Mesodermal cell (in vitro differentiated cells): ENCODE measurements at regions not wholly inside any gene's neighbourhood (a gene's known extent, or its start where the extent isn't known, plus 50 kb on each side); places are given as distances from the start of the nearest gene placed in this dataset.

ENCODE experiments used
- H3K27ac ChIP-seq: 2 replicates; pipeline ENCODE4 v1.7.0; 2013; ENCODE audit warnings: mild to moderate bottlenecking, low read depth, low read length, moderate library complexity; ENCODE audit not compliant: severe bottlenecking
- H3K36me3 ChIP-seq: 2 replicates; pipeline ENCODE4 v1.7.1; 2013; ENCODE audit warnings: mild to moderate bottlenecking, low read length, moderate library complexity; ENCODE audit not compliant: control insufficient read depth, insufficient read depth
- H3K4me1 ChIP-seq: one replicate; pipeline ENCODE4 v1.7.1; 2013; ENCODE audit warnings: mild to moderate bottlenecking, low read length; ENCODE audit not compliant: insufficient read depth, control insufficient read depth, poor library complexity, severe bottlenecking
- H3K4me3 ChIP-seq: 2 replicates; pipeline ENCODE4 v1.7.0; 2013; ENCODE audit warnings: low read length, control low read depth, mild to moderate bottlenecking; ENCODE audit not compliant: insufficient read depth, poor library complexity, severe bottlenecking; ENCODE audit errors: extremely low read depth
- H3K9me3 ChIP-seq: 2 replicates; pipeline ENCODE4 v1.7.1; 2013; ENCODE audit warnings: mild to moderate bottlenecking, low read length, moderate library complexity; ENCODE audit not compliant: control insufficient read depth
- WGBS, 2 experiments: methylation state at CpG; one replicate each; pipeline ENCODE4 v1.1.5; 2013; ENCODE audit warnings: missing lambda C conversion rate in 2 of 2; ENCODE audit not compliant: insufficient coverage in 2 of 2; 5-methylcytosine and 5-hydroxymethylcytosine counted together

DNA sequence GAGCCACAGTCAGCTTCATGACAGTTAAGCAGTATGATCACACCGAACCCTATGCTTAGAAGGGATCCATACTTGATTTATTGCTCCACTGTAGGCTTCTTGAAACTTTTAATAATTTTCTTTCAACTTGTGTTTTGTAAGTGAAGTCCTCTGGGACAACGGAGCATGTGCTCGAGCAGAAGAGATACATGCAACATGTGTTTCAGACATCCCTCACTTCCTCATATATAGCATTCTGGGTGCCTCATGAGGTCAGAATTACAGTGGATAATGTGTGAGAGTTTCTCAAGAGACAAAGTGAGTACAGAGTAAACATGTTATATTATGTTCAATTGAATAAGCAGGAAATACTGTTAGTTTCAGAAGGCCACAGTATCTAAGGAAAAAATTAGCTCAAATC, 893.2 kb downstream of the FAT4 start:
- no peak overlapping the region for H3K27ac ChIP-seq
- no peaks in the 10 kb centered on the region for H3K9me3 ChIP-seq
- no peaks in the 10 kb centered on the region for H3K4me1 ChIP-seq
- H3K36me3 ChIP-seq: no peaks in the 10 kb centered on the region
- 100% methylated on average over 1 of the region's 3 CpGs for WGBS, 2 experiments
- no peak overlapping the region for H3K4me3 ChIP-seq

GRCh38 chr4:126209147-126209546, 894.4 kb downstream of the FAT4 start:
- WGBS, 2 experiments: 93% methylated on average over 3 of the region's 3 CpGs; no CpG with 5 or more reads in 1 of the 2 experiments
- Histone ChIP-seq H3K4me1 (no peaks in the 10 kb centered on the region), H3K9me3 (no peaks in the 10 kb centered on the region), H3K36me3 (no peaks in the 10 kb centered on the region), H3K27ac (no peak overlapping the region), H3K4me3 (no peak overlapping the region)

DNA sequence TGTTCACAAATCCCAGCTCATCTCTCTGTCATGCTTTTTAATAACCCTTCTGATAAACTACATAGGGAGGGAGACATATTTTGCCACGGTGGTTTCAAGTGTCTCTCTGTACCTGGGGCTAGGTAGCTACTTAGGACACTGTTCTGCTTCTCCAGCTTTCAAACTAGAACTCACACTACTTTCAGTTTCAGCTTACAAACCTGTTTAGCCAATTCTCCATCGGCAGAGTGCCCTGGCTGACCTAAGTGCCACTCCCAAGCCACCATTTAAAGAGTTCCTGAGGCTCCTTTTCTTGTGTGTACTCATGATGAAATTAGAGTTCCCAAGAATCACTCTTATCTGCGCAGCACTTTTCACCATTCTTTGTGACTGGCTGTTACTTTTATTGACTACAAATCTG, 899.2 kb downstream of the FAT4 start:
- Histone ChIP-seq H3K9me3 (no peaks in the 10 kb centered on the region), H3K27ac (no peak overlapping the region), H3K4me1 (no peaks in the 10 kb centered on the region), H3K4me3 (no peak overlapping the region), H3K36me3 (no peaks in the 10 kb centered on the region)
- WGBS, 2 experiments: 86% methylated on average over 2 of the region's 3 CpGs; no CpG with 5 or more reads in 1 of the 2 experiments

DNA sequence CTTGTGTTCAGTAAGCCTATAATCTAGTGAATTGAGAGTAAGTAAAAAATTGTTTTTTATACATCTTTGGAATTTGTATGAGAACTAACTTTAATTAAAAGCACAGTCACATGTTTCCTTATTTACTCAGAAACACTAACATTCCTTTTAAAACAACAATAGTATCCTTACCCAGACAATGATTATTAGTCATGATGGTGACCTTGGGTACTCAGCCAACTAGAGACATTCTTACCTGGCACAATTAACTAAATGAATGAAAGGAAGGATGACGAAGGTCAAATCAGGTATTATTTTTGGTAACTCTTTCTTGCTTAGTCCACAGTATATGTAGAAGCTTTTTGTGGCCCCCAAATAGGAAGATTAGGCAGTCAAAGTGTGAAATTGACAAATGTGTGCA, 901.0 kb downstream of the FAT4 start:
- Histone ChIP-seq H3K4me3 (no peak overlapping the region), H3K27ac (no peak overlapping the region), H3K36me3 (no peaks in the 10 kb centered on the region), H3K4me1 (no peaks in the 10 kb centered on the region), H3K9me3 (no peaks in the 10 kb centered on the region)
- 80 to 88% methylated on average over 1 of the region's 1 CpG for WGBS, 2 experiments

GRCh38 chr4:126216611-126217010, 901.9 kb downstream of the FAT4 start:
- Histone ChIP-seq H3K4me1 (no peaks in the 10 kb centered on the region), H3K9me3 (no peaks in the 10 kb centered on the region), H3K36me3 (no peaks in the 10 kb centered on the region), H3K4me3 (no peak overlapping the region), H3K27ac (no peak overlapping the region)

DNA sequence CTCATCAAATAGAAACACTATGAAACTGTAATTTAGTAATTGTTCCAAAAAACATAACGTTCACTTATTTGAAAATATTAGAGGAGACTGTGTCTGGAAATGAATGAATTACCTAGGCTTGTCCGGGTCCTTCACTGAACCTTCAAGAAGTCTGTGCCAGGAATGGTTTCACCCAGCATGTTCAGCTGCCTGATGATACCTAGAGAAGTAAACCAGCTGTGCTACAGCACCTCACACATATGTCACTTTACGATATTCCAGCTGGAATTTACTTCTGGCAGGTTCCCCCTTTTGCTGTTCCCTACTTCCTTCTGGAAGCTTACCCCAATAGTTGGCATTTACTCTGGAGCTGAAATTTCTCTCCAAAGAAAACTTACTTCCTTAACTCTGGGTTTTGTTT, 906.5 kb downstream of the FAT4 start:
- no peaks in the 10 kb centered on the region for H3K36me3 ChIP-seq
- WGBS, 2 experiments: 96% methylated on average over 2 to 3 of the region's 3 CpGs
- H3K4me3 ChIP-seq: no peak overlapping the region
- H3K27ac ChIP-seq: no peak overlapping the region
- no peaks in the 10 kb centered on the region for H3K4me1 ChIP-seq
- H3K9me3 ChIP-seq: no peaks in the 10 kb centered on the region

DNA sequence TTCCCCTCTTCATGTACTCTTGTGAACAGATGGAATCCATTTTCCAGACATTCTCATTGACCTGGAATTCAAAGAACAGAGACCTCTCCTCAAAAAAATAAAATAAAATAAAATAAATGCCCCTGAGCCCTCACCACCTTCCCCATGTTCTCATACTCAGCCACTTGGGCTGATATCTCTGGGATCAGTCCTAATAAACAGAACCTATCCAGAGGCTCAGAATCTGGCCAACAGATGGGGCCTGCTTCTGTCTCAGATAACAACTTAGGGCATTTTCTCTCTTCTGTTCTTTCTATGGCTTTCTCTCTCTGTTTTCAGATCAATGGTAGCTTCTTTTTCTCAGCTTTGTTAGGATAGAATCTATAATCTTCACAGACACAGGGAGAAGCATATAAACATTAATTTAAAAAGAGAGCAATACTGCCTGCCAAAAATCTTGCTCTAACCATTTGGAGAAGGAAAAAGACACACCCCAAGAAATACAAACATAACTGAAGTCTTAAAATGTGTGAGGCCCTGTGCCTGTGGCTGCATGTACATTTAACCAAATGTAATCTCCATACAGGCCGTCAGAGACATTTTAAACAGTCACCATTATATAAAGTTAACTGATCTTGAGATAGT, 907.1 kb downstream of the FAT4 start:
- Histone ChIP-seq H3K9me3 (no peaks in the 10 kb centered on the region), H3K4me3 (no peak overlapping the region), H3K4me1 (no peaks in the 10 kb centered on the region), H3K27ac (no peak overlapping the region), H3K36me3 (no peaks in the 10 kb centered on the region)
- no CpG with 5 or more reads among the region's 1 CpG for WGBS, 2 experiments

DNA sequence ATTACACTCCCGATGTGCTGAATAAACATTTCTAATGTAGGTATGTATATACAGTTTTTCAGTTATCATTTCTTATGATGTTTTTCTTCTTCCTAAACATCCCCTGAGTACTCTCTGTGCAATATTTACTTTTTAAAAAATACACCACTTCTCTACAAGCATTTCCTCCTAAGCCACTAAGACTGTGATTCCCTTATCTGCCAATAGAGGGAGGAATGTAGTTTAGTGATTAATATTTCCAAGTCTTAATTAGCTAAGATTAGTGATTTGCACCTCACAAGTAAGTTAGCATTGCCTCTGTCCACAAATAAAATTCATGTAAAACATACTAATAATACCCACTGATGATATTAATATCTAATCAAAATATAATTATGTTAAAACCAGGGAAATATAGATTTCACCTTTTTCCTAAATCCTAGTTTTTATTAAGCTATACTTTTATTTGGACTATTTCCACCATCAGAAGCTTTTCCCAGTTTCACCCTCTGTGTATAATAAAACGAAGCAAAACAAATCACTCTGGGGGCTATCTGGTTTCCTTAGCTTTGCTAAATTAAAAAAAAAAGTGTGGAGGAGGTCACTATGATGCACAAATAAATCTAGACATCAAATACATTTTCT, 909.1 kb downstream of the FAT4 start:
- Histone ChIP-seq H3K9me3 (no peaks in the 10 kb centered on the region), H3K27ac (no peak overlapping the region), H3K36me3 (no peaks in the 10 kb centered on the region), H3K4me3 (no peak overlapping the region), H3K4me1 (no peaks in the 10 kb centered on the region)
- no CpG with 5 or more reads among the region's 2 CpGs for WGBS, 2 experiments

DNA sequence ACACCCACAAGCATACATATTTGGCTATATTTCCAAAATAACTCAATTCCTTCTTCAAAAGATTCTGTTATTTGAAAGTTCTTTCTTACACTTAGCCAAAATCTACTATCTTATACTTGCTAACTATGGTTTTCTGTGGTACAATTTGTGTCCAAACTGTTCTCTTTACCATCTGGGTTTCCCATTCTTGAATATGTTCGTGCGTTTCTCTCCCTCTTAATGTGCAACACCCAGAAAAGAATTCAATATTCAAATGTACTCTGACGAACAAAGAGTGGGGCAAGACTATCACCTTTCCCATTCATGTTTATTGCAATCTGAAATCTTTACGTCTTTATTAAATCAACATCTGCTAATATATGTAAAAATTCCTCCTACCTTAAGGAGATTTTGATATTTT, 912.7 kb downstream of the FAT4 start:
- Histone ChIP-seq H3K4me1 (no peaks in the 10 kb centered on the region), H3K27ac (no peak overlapping the region), H3K36me3 (no peaks in the 10 kb centered on the region), H3K9me3 (no peaks in the 10 kb centered on the region), H3K4me3 (no peak overlapping the region)
- WGBS, 2 experiments: 100% methylated on average over 2 of the region's 4 CpGs; no CpG with 5 or more reads in 1 of the 2 experiments

DNA sequence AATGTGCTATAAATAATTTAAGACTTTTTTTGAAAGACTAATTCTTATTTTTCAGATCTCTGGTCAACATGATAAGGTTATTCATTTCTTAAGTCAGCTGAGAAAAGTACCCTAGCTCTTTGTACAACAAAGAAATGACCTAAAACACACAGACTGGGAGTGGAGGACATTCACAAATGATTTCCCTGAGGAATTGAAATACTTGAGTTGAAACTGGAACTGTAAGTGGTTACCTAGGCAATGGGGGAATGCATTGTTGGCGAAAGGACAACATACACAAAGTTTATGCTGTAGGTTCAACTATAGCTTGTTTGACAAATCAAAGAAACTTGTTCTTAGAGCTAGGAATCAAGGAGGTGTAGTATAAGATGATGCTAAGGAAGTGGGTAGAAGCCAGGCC, 915.5 kb downstream of the FAT4 start:
- no peak overlapping the region for H3K4me3 ChIP-seq
- H3K36me3 ChIP-seq: no peaks in the 10 kb centered on the region
- H3K4me1 ChIP-seq: no peaks in the 10 kb centered on the region
- H3K9me3 ChIP-seq: no peaks in the 10 kb centered on the region
- no peak overlapping the region for H3K27ac ChIP-seq
- WGBS, 2 experiments: 83 to 86% methylated on average over 1 of the region's 1 CpG

DNA sequence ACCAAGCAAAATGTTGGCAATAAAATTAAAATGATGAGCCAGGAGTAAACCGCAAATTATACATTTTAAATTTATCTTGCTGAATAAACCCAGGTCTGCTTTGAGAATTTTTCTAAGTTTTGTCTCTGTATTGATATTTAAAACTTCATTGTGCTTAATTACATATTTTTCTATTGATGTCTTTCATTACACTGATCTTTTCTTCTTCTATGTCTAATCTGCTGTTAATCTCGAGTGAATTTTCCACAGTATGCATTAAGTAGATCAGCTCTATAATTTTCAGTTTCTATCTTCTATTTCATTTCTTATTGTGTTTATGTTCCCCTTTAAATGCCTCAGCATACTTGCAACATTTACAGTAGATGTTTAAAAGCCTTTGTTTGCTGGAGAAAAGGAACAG, 918.7 kb downstream of the FAT4 start:
- no peaks in the 10 kb centered on the region for H3K9me3 ChIP-seq
- no CpG with 5 or more reads among the region's 2 CpGs for WGBS, 2 experiments
- H3K27ac ChIP-seq: no peak overlapping the region
- H3K4me3 ChIP-seq: no peak overlapping the region
- no peaks in the 10 kb centered on the region for H3K4me1 ChIP-seq
- no peaks in the 10 kb centered on the region for H3K36me3 ChIP-seq
